UCSD-AML1 (cell line): ENCODE measurements at regions not wholly inside any gene's neighbourhood (a gene's known extent, or its start where the extent isn't known, plus 50 kb on each side); places are given as distances from the start of the nearest gene placed in this dataset.

Experiments used
- DNase-seq: peaks from one replicate; lab custom pipeline; 2025; ENCODE audit not compliant: unreplicated experiment; lab: John Stamatoyannopoulos, UW

GRCh38 chr18:44187090-44187489 lies 493.6 kb upstream of the SETBP1 start:
- no peak for DNase-seq

- DNase-seq = no peak
Observed at GRCh38 chr18:44195394-44196140, 485.1 kb upstream of the SETBP1 start.

- DNase-seq = no peak
Observed at GRCh38 chr18:44197832-44198611, 482.7 kb upstream of the SETBP1 start.

GRCh38 chr18:44198612-44199284 lies 481.9 kb upstream of the SETBP1 start:
- no peak for DNase-seq

GRCh38 chr18:44213293-44213692 lies 467.4 kb upstream of the SETBP1 start:
- no peak for DNase-seq

GRCh38 chr18:44214396-44214795 lies 466.3 kb upstream of the SETBP1 start:
- no peak for DNase-seq

GRCh38 chr18:44216169-44216568 lies 464.5 kb upstream of the SETBP1 start:
- DNase-seq = no peak

GRCh38 chr18:44227501-44227900 lies 453.2 kb upstream of the SETBP1 start:
- DNase-seq = no peak

- no peak for DNase-seq
Observed at GRCh38 chr18:44229693-44230108, 451.0 kb upstream of the SETBP1 start.

GRCh38 chr18:44231936-44232335 lies 448.8 kb upstream of the SETBP1 start:
- no peak for DNase-seq

GRCh38 chr18:44232500-44232899 lies 448.2 kb upstream of the SETBP1 start:
- no peak for DNase-seq

- DNase-seq = no peak
Observed at GRCh38 chr18:44238454-44238853, 442.2 kb upstream of the SETBP1 start.

- no peak for DNase-seq
Observed at GRCh38 chr18:44238911-44239310, 441.8 kb upstream of the SETBP1 start.

GRCh38 chr18:44241020-44241419 lies 439.7 kb upstream of the SETBP1 start:
- no peak for DNase-seq

GRCh38 chr18:44245019-44245418 lies 435.7 kb upstream of the SETBP1 start:
- no peak for DNase-seq

- no peak for DNase-seq
Observed at GRCh38 chr18:44246001-44246400, 434.7 kb upstream of the SETBP1 start.

- DNase-seq = no peak
Observed at GRCh38 chr18:44258086-44258485, 422.6 kb upstream of the SETBP1 start.

GRCh38 chr18:44258576-44258975 lies 422.1 kb upstream of the SETBP1 start:
- no peak for DNase-seq

- DNase-seq = no peak
Observed at GRCh38 chr18:44259610-44260009, 421.1 kb upstream of the SETBP1 start.

- no peak for DNase-seq
Observed at GRCh38 chr18:44265437-44265836, 415.3 kb upstream of the SETBP1 start.

- DNase-seq = no peak
Observed at GRCh38 chr18:44273298-44273697, 407.4 kb upstream of the SETBP1 start.

GRCh38 chr18:44280479-44280878 lies 400.2 kb upstream of the SETBP1 start:
- no peak for DNase-seq
